Common myeloid progenitor, CD34-positive (primary cell): ENCODE measurements at regions not wholly inside any gene's neighbourhood (a gene's known extent, or its start where the extent isn't known, plus 50 kb on each side); places are given as distances from the start of the nearest gene placed in this dataset.

Source experiments
- CTCF ChIA-PET: fragments of 350-600 bp; sonication (Branson Sonifier 250); formaldehyde crosslinking; loops from one replicate; lab custom pipeline; 2021; ENCODE audit warnings: antibody characterized with exemption; lab: Charles Lee
- POLR2A ChIA-PET: fragments of 350-600 bp; sonication (Branson Sonifier 250); formaldehyde crosslinking; loops from one replicate; lab custom pipeline; 2021; ENCODE audit warnings: antibody characterized with exemption; lab: Charles Lee
- DNase-seq, 3 donors: peaks; one replicate each; pipeline versions ENCODE4 v3.0.0 to v3.0.0-alpha.2; 2013
- H3K27ac ChIP-seq, 2 experiments: 1 replicate in 1 of 2; 2 replicates in 1 of 2; pipeline ENCODE4 v1.7.0; 2013; ENCODE audit warnings: inconsistent platforms in 2 of 2, low read length in 2 of 2, mild to moderate bottlenecking in 2 of 2, low read depth in 1 of 2, moderate library complexity in 1 of 2; ENCODE audit not compliant: severe bottlenecking in 2 of 2, insufficient read depth in 1 of 2, poor library complexity in 1 of 2
- H3K27me3 ChIP-seq, 5 experiments: replicated peaks in 2 of 5; 1 replicate in 3 of 5; 2 replicates in 2 of 5; pipeline versions ENCODE4 v1.6.1 to v1.7.0; 2013; ENCODE audit warnings: low read length in 4 of 5, mild to moderate bottlenecking in 2 of 5, moderate library complexity in 2 of 5, inconsistent platforms in 1 of 5; ENCODE audit not compliant: insufficient read depth in 5 of 5, control insufficient read depth in 4 of 5
- H3K36me3 ChIP-seq, 4 experiments: 1 replicate in 2 of 4; 2 replicates in 2 of 4; pipeline versions ENCODE4 v1.6.1 to v1.7.0; 2013; ENCODE audit warnings: low read length in 3 of 4, control low read depth in 1 of 4, mild to moderate bottlenecking in 1 of 4; ENCODE audit not compliant: control insufficient read depth in 4 of 4, insufficient read depth in 4 of 4
- H3K4me1 ChIP-seq, 4 experiments: 1 replicate in 3 of 4; 2 replicates in 1 of 4; pipeline versions ENCODE4 v1.6.1 to v1.7.1; 2013; ENCODE audit warnings: low read length in 3 of 4, mild to moderate bottlenecking in 3 of 4, control low read depth in 1 of 4, inconsistent platforms in 1 of 4, moderate library complexity in 1 of 4; ENCODE audit not compliant: control insufficient read depth in 4 of 4, insufficient read depth in 4 of 4; ENCODE audit errors: control extremely low read depth in 1 of 4
- H3K4me3 ChIP-seq, 7 experiments: 1 replicate in 4 of 7; 2 replicates in 3 of 7; pipeline versions ENCODE4 v1.5.1 to v1.7.0; 2013; ENCODE audit warnings: mild to moderate bottlenecking in 7 of 7, low read length in 6 of 7, moderate library complexity in 6 of 7, inconsistent platforms in 2 of 7, low read depth in 2 of 7, control low read depth in 1 of 7; ENCODE audit not compliant: insufficient read depth in 4 of 7, control insufficient read depth in 1 of 7; ENCODE audit errors: extremely low read depth in 1 of 7
- H3K9me3 ChIP-seq, 5 experiments: 1 replicate in 4 of 5; 2 replicates in 1 of 5; pipeline versions ENCODE4 v1.6.1 to v1.7.1; 2013; ENCODE audit warnings: low read length in 4 of 5, mild to moderate bottlenecking in 2 of 5, inconsistent platforms in 1 of 5, low read depth in 1 of 5, moderate library complexity in 1 of 5; ENCODE audit not compliant: control insufficient read depth in 4 of 5, insufficient read depth in 2 of 5; ENCODE audit errors: control extremely low read depth in 1 of 5
- WGBS: methylation state at CpG from one replicate; pipeline ENCODE4 v1.1.5; 2013; ENCODE audit not compliant: insufficient coverage; 5-methylcytosine and 5-hydroxymethylcytosine counted together

DNA sequence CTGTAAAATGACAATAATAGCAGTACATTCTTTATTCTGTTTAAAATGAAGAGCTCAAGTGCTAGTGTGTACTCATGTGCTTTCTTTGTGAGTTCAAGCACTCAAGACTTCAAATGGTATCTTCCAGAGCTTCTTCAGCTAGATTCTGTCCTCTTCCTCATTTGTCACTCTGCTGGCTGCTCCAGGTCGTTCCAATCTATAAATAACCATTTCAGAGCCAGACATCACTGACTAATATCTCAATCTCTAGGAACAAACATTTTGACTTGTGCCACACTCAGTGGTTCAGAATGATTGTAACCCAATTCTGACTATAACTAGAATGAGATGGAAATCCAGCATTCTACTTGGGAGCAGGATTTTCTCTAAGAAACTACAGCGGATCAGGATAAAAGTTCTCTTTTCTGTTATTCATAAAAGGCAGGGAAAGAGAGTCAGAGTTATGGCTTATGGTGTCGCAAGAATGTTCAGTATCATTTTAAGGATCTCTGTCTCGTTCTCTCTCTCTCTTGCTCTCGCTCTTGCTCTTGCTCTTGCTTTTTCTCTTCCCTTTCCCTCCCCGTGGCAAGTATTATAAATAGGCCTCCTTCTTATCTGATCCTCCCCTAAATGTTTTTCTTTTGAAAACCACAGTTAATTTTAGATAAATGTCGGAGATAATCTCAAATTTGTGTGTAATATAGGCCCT, 116.3 kb upstream of the MAF start:
- peak in 2 of 3 donors; percentile 29 to 56 for DNase-seq
- ChIA-PET CTCF (interaction anchor here (0.8 to 1.6 kb wide), 2 partner anchors 15 to 128 kb away, joined by 3 to 4 read pairs; no protein-coding TSS in a partner anchor), POLR2A (no interaction called here)
- Histone ChIP-seq H3K27ac (peak overlapping the region in 1 of 2 experiments; percentile 37), H3K4me1 (peaks cover 7 to 29% (median 15%) of the 10 kb centered on the region in 4 experiments), H3K9me3 (peaks cover 0 to 3% (median 0%) of the 10 kb centered on the region in 5 experiments), H3K27me3 (no peaks in the 10 kb centered on the region), H3K36me3 (no peaks in the 10 kb centered on the region), H3K4me3 (peak overlapping the region in 1 of 7 experiments; percentile 13)
- 27% methylated on average over 2 of the region's 7 CpGs for WGBS

DNA sequence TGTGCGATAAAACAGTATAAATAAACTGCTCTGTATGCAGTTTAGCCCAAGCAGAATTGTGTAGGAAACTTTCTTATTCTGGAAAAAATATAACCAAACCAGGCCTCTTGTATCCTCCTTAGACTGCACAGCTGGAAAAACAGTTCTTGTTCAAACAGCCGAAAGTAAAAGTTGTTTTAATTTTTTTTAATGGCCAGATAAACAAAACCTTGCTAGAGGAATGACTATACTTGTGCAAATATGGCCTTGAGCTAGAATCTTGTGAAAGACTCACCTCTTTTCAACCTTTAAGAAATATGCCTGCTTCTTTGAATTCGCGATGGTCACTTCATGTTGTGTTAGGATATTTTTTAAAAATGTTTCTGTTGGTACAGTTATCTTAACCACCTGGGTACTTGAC, 114.5 kb upstream of the MAF start:
- Histone ChIP-seq H3K27ac (no peak overlapping the region), H3K36me3 (no peaks in the 10 kb centered on the region), H3K27me3 (no peaks in the 10 kb centered on the region), H3K4me1 (peaks cover 7 to 29% (median 15%) of the 10 kb centered on the region in 4 experiments), H3K9me3 (peaks cover 0 to 3% (median 0%) of the 10 kb centered on the region in 5 experiments), H3K4me3 (no peak overlapping the region)
- ChIA-PET POLR2A (no interaction called here), CTCF (interaction anchor here (1.6 kb wide), 1 partner anchor 13 kb away, joined by 4 read pairs; no protein-coding TSS in a partner anchor)
- 50% methylated on average over 2 of the region's 4 CpGs for whole genome bisulfite sequencing
- DNase-seq = no peak

DNA sequence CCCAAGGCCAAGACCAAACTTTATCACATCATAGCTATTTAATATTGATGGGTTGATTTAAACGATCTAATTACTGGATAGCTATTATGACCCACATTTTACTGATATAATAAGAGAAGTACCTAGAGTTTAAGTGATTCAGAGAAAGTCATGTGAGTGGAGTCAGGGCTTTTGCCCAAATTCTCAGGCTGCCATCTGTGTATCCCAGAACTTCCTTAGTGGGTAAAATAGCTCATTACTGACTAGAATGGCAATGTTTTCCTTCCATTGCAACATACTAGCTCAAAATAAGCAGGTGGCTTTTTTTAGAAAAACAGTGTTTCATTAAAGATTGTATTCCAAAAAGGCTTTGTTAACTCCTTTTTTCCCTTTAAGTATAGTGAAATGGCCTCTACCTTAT, 113.9 kb upstream of the MAF start:
- H3K4me1 ChIP-seq = peaks cover 7 to 29% (median 15%) of the 10 kb centered on the region in 4 experiments
- no peak overlapping the region for H3K4me3 ChIP-seq
- H3K36me3 ChIP-seq = no peaks in the 10 kb centered on the region
- no CpG with 5 or more reads among the region's 1 CpG for WGBS
- POLR2A ChIA-PET = no interaction called here
- no peak overlapping the region for H3K27ac ChIP-seq
- peak in 1 of 3 donors; percentile 6 for DNase-seq
- H3K27me3 ChIP-seq = no peaks in the 10 kb centered on the region
- CTCF ChIA-PET = interaction anchor here (1.0 kb wide), 1 partner anchor 1297 kb away, joined by 3 read pairs; no protein-coding TSS in a partner anchor
- H3K9me3 ChIP-seq = peaks cover 0 to 3% (median 0%) of the 10 kb centered on the region in 5 experiments

DNA sequence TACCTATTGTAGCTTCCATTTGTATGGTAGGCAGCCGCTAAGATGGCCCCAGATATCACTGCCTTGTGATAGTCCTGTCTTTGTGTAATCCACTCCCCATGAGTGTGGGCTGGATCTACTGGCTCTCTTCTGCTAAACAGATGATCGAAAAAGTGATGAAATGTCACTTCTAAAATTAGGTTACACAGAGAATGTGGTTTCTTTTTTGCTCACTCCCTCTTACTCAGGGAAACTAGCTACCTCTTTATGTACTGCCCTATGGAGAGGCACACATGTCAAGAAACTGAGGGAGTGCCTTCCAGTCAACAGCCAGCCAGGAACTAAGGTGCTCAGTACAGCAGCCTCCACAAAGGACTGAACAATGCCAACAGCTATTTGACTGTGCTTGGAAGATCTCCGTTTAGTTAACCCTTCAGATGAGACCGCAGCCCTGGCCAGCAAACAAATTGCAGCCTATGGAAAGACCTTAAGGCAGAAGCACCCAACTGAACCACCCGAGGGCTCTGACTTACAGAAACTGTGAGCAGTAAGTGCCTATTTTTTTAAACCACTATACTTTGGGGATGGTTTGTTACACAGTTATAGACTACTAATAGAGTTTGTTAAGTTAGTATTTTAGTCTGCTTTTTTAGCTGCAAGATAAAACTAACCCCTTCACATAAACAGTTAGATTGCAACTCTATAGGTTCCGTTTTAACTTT, 113.2 kb upstream of the MAF start:
- CTCF ChIA-PET = interaction anchor here (1.0 kb wide), 1 partner anchor 1296 kb away, joined by 3 read pairs; no protein-coding TSS in a partner anchor
- POLR2A ChIA-PET = no interaction called here
- no peak for DNase-seq

DNA sequence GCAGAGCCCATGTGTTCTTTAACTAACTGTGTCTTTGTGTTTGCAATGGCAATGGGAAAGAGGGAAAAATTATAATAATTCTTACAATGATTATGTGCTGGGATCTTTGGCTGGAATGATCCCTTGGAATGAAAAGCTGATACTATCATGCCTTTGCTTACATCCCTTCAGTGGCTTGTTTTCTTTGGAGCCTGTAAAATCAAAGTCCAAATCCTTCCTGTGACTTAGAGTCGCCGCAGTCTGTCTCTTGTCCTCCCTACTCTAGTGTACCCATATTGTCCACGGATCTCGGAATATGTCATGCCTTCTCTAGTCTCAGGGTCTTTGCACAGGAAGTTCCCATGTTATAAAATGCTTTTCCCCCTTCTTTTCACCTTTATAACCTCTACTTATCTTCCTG, 111.7 kb upstream of the MAF start:
- H3K4me3 ChIP-seq = no peak overlapping the region
- H3K27ac ChIP-seq = no peak overlapping the region
- peaks cover 3 to 21% (median 11%) of the 10 kb centered on the region in 4 experiments for H3K4me1 ChIP-seq
- CTCF ChIA-PET = no interaction called here
- 96% methylated on average over 4 of the region's 4 CpGs for WGBS
- H3K9me3 ChIP-seq = peaks cover 0 to 3% (median 0%) of the 10 kb centered on the region in 5 experiments
- no peaks in the 10 kb centered on the region for H3K27me3 ChIP-seq
- no peak for DNase-seq
- no peaks in the 10 kb centered on the region for H3K36me3 ChIP-seq
- POLR2A ChIA-PET = no interaction called here

More for the DNA sequence above, 113.2 kb upstream of the MAF start:
- Histone ChIP-seq H3K4me3 (no peak overlapping the region), H3K4me1 (peaks cover 7 to 29% (median 15%) of the 10 kb centered on the region in 4 experiments), H3K36me3 (no peaks in the 10 kb centered on the region), H3K9me3 (peaks cover 0 to 3% (median 0%) of the 10 kb centered on the region in 5 experiments), H3K27me3 (no peaks in the 10 kb centered on the region), H3K27ac (no peak overlapping the region)
- WGBS = 95% methylated on average over 4 of the region's 6 CpGs

DNA sequence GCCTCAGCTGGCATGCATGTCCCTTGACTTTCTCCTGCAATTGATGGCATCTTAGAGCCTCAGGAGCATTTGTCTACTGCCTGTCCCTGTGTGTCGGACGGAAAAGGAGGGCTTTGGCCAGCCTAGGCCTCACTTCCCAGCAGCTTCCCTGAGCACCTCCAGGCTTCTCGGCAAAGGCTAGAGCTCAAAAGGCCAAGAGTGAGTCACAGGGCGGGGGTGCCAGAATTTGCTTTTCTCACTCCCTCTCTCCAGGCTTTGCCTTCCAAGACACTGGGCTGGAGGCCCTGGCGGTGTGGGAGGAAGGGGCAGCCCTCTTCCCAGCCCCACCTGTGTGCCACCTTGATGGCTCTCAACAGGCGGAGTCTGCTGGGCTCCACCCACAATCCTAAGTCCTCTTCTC, 107.3 kb upstream of the MAF start:
- H3K4me1 ChIP-seq = no peaks in the 10 kb centered on the region
- no peak for DNase-seq
- H3K4me3 ChIP-seq = no peak overlapping the region
- no peaks in the 10 kb centered on the region for H3K27me3 ChIP-seq
- POLR2A ChIA-PET = no interaction called here
- H3K36me3 ChIP-seq = no peaks in the 10 kb centered on the region
- H3K9me3 ChIP-seq = no peaks in the 10 kb centered on the region
- 96% methylated on average over 4 of the region's 6 CpGs for WGBS
- no peak overlapping the region for H3K27ac ChIP-seq
- CTCF ChIA-PET = no interaction called here
